ENCODE measurements at regions not wholly inside any gene's neighbourhood (a gene's known extent, or its start where the extent isn't known, plus 50 kb on each side); places are given as distances from the start of the nearest gene placed in this dataset.

DNA sequence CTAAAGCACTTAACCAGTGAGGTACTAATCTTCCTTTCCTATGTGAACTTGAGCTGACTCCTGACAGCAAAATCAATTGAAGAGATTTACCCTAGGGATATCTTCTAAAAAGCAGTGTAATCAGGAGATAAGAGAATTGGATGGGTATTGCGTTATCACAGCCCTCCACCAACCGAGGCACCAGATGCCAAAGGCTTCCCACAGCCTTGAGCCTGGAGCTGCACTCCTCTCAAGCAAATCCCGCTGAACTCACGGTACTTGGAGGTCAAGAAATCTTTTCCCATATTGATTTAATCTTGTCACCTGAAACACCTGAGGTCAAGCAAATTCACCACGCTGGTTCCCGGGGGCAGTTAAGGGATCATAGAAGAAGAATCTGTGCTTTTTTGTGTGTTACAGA lies 346.8 kb downstream of the TBL1XR1 start (continued):
- TF ChIP-seq KDM4B (CRISPR knock-in tag; IDR thresholded peaks at IDR 0.05) (no peak), NR0B2 (CRISPR knock-in tag; IDR thresholded peaks at IDR 0.05) (no peak), ZSCAN20 (CRISPR knock-in tag; IDR thresholded peaks at IDR 0.05; ENCODE audit: borderline replicate concordance) (no peak), ONECUT2 (CRISPR knock-in tag; IDR thresholded peaks at IDR 0.05) (no peak), PAF1 (CRISPR knock-in tag; IDR thresholded peaks at IDR 0.05) (no peak), SNAPC4 (CRISPR knock-in tag; IDR thresholded peaks at IDR 0.05) (no peak)
- TF ChIP-seq, protein P1, sequence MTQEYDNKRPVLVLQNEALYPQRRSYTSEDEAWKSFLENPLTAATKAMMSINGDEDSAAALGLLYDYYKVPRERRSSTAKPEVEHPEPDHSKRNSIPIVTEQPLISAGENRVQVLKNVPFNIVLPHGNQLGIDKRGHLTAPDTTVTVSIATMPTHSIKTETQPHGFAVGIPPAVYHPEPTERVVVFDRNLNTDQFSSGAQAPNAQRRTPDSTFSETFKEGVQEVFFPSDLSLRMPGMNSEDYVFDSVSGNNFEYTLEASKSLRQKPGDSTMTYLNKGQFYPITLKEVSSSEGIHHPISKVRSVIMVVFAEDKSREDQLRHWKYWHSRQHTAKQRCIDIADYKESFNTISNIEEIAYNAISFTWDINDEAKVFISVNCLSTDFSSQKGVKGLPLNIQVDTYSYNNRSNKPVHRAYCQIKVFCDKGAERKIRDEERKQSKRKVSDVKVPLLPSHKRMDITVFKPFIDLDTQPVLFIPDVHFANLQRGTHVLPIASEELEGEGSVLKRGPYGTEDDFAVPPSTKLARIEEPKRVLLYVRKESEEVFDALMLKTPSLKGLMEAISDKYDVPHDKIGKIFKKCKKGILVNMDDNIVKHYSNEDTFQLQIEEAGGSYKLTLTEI (CRISPR knock-in tag; conservative IDR thresholded peaks at IDR 0.05) = no peak
